Stimulated activated CD8-positive, alpha-beta memory T cell treated with anti-CD3 and anti-CD28 coated beads, Interleukin-15, amount 100 ng/mL, for 1 hour (primary cell): ENCODE measurements at regions not wholly inside any gene's neighbourhood (a gene's known extent, or its start where the extent isn't known, plus 50 kb on each side); places are given as distances from the start of the nearest gene placed in this dataset.
"Not testable (repeated sequence)": the region's sequence is repeated elsewhere in the genome, so short reads cannot be mapped to it uniquely, and the experiment has no call there.

ENCODE experiments used
- DNase-seq: peaks from one replicate; pipeline ENCODE4 v3.0.0-alpha.2; 2020; ENCODE audit warnings: low read depth

DNA sequence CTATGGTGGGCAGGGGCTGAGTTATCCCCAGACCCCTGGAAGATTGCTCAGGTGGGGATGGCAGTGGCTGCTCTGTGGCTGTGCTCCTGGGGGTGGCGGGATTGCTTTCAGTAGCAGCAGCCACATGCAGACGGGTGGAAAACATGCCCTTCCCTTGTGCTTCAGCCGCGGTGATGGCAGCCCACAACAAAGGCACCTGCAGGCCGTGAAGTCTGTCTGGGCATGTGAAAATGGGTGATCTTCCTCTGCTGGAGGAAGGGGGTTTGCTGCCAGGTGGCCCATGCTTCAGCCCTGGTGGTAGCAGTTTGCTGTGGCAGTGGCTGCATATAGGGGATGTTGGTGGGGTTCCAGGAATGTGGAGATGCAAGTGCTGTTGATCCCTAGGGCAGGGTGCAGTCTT lies 326.2 kb upstream of the RGS6 start:
- DNase-seq = no peak

DNA sequence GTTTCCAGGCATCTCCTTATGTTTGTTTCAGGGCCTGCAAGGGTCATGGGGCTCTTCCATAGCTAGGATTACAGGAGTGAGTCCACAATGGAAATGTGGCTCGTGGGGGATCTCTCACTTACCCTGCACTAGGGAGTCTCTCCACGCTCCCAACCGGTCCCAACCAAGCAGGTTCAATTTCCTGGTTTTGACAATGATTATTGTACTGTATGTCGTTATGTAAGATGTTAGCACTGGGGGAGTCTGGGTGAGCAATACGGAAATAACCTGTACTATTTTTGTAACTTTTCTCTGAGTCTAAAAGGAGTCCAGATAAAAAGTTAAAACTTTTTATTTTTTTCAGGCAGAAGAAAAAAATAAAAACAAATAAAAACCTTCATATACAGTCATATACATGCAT lies 325.7 kb upstream of the RGS6 start:
- no peak for DNase-seq

DNA sequence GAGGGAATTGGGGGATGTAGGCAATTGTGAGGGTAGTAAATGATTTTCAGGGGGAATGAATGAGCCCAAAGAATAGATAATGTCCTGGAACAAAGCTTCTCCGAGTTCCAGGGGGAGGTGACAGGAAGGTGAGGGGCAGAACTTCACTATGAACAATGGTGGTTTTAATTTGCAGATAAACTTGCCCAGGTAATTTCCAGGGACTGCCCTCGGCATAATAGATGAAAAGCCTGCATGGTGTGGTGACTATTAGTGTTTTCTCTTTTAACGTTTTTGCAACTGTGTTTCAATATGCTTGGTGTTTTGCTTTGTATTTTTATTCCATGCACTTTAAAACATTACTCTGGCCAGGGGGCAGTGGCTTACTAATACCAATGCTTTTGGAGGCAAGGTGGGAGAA lies 325.2 kb upstream of the RGS6 start:
- DNase-seq = no peak

DNA sequence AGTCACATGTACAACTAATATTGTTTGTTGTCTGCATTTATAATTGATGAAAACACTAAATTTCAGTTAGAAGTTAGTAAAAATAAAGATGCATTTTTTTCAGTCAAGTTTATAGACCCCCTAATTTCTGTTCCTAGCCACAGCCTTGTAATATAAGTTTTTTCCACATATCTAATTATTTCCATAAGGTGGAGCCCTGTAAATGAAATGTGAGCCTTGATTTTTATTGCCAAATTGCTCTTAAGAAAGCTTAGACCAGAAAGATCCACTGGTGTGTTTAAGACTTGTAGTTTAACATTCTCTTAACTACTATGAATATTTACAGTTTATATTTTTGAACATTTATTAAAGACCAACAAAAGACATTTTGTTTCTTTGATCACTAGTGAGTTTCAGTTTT lies 322.1 kb upstream of the RGS6 start:
- no peak for DNase-seq

DNA sequence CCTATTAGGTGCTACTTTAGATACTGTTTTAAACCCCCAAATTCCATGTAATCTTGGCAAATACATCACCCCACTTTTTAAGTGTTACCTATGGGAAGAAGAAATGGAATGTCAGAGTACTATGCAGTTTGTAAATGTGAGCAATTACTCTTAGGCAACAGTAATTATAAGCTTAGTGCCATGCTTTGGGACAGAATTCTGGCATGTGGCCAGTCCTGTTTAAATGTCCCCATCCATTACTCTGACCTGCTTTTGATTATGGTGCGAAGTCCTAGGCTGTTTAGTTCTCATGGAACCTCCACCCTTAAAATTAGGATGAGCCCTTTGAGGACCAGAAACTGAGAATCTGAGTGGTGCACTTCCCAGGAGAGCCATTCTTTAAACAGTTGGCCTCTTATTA lies 321.4 kb upstream of the RGS6 start:
- no peak for DNase-seq

DNA sequence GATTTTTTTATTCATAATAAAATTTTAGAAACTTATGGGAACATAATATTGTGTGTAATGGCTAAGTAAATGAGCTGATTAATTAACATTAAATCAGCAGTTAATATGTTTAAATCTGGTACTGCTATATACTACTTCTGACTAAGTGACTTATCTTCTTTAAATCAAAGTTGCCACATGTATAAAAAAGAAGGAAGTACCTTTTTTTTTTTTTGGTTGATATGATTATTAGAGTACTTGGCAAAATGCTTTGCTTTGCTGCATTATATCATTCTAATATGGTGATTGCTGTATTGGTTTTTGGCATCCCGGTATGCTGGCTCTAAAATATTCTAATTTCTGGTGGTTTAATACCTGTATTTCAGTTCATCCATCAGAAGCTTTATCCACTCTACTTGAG lies 319.1 kb upstream of the RGS6 start:
- DNase-seq = no peak

DNA sequence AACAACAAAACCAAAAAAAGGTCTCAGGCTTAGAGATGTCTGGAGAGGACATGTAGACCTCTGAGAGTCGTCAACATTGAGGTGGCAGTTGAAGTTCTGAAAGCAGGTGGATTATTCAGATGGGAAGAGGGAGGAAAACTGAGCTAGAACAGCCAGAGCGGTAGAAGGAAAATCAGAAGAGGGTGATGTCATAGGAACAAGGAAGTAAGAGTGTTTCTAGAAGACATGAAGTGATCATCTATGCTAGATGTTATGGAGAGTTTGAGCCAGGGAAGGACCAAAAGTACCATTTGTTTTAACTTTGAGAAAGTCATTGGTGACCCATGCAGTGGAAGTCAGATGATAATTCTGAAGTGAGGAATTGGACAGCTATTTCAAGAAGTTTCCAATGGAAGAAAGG lies 316.2 kb upstream of the RGS6 start:
- no peak for DNase-seq

DNA sequence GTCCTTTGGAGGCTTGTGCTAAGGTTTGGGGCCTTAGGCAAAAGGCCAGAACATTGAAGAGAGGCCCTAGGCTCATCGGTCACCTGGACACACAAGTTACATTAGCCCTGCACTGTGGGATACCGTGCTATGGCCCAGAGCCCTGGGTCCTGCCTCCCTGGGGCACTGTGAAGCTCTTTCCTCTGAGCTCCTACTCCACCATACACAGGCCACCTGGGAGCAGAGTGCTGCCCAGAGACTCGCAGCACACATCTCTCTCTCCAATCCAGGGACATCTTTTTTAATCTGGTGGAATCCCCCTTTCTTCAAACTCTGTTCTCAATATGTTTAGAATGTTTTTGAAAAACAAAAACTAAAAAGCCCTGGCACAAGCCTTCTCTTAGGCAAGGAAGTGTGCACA lies 314.2 kb upstream of the RGS6 start:
- DNase-seq = no peak

DNA sequence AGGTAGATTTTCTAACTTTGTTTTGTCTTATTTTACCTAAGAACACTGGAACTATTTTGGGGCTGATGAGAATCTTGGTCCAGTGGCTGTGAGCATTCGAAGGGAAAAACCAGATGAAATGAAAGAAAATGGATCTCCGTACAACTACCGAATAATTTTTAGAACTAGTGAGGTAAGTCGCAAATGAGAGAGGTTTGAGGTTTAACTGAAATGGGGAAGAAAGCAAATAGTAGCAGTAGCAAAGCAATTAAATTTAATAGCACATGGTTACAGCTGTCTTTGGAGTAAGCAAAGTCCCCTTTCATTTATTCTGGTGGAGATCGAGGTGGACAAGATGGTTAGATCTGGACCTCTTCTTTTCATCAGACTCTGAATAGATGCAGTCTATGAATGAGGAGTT lies 313.5 kb upstream of the RGS6 start:
- no peak for DNase-seq

DNA sequence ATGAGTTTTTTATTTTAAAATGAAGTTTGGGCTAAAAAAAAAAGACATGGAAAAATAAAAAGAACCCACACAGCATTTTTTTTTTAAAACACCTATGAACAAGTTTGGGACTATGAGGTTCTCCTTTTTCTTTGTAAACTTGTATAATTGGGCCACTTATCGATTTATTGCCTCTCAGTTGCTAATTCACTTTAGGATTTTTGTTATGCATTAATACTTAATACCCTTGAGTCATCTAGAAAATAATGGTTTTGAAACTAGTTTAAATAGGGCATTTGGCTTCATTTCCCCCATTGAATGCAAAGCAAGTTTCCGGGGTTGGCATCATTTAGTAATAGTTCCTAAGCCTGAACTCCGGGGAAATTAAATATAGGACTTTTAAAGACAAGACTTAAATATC lies 312.8 kb upstream of the RGS6 start:
- no peak for DNase-seq

DNA sequence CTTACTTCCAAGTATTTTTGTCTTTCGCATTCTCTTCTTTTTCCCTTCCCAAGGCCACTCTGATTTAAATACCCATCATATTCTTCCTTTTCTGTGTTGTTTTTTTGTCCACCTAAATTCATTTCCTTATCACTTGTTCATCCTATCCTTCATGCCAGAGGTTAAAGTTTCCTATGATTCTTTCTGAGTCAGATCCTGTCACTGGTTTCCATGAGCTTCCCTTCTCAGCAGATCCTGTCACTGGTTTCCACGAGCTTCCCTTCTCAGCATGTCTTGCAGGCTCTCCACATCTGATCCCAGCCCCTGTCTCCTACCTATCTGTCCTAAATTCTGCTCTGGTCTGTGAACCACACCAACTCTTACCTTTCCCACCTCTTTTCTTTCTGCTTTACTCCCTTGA lies 311.8 kb upstream of the RGS6 start:
- DNase-seq = no peak

DNA sequence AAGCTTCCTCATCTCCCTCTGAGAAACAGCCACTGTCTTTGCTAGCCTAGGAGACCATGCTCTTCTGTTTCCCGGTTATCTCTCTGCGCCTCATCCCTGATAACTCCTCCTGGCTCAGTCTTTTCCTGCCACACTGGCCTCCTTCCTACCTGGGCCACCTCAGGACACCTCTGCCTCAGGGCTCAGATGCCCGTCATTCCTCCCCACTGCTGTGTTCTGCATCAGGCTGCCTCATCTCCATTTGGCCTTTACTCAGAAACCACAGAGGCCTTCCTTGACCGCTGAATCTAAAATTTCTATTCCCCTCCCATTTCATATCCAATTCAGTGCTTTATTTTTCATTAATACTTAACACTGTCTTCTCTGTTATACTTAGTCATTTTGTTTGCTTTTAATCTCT lies 311.0 kb upstream of the RGS6 start:
- DNase-seq = no peak

DNA sequence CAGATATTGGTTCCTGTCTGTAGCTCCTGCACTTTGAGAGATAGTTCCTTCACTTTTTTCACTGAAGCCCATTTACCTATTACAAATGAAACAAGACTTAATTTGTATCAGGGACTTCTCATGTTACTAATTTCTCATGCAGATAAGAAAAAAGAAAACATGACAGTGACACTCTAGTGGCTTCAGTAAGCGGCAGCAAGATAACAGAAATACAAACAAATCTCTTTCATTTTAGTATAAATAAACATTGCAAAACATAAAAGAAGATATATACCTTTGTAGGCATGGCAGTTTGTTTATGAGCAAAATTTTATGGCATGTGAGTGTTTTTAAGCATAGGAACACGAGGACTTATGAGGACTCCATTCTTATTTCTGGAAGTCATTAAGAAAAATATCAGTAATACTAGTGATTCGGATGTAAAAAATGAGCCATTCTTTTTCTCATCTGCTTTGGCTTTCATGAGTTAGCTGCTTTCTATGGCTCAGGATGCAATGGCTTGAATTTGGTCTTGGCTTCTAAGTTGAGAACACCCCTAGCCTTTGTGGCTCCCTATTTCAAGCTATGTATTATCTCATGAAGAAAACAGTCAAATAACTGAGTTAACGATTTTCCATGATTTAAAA lies 310.1 kb upstream of the RGS6 start:
- no peak for DNase-seq

DNA sequence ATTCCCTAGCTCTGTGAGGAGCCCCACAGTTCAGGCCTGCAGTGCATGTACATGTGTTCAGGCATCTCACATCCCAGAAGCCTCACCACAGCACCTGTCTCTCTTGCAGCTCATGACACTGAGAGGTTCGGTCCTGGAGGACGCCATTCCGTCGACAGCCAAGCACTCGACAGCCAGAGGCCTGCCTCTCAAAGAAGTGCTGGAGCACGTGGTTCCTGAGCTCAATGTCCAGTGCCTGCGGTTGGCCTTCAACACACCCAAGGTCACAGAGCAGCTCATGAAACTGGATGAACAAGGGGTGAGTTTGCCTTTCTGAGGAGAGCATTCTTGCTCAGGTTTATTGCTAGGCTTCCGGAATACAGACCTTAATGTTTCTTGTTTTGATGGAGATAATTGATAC lies 308.3 kb upstream of the RGS6 start:
- no peak for DNase-seq

DNA sequence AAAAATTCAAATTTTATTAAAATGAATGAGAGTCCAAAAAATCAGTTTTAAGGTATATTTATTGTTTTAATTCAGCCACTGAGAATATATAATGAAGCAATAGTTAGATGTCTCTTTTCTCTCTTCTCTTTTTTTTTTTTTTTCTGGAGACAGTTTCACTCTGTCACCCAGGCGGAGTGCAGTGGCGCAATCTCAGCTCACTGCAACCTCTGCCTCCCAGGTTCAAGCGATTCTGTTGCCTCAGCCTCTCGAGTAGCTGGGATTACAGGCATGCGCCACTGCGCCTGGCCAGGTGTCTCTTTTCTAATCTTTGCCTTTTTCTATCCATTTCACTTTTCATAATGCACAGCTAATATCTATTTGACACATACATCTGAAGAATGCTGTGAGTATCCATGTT lies 307.1 kb upstream of the RGS6 start:
- DNase-seq = no peak

DNA sequence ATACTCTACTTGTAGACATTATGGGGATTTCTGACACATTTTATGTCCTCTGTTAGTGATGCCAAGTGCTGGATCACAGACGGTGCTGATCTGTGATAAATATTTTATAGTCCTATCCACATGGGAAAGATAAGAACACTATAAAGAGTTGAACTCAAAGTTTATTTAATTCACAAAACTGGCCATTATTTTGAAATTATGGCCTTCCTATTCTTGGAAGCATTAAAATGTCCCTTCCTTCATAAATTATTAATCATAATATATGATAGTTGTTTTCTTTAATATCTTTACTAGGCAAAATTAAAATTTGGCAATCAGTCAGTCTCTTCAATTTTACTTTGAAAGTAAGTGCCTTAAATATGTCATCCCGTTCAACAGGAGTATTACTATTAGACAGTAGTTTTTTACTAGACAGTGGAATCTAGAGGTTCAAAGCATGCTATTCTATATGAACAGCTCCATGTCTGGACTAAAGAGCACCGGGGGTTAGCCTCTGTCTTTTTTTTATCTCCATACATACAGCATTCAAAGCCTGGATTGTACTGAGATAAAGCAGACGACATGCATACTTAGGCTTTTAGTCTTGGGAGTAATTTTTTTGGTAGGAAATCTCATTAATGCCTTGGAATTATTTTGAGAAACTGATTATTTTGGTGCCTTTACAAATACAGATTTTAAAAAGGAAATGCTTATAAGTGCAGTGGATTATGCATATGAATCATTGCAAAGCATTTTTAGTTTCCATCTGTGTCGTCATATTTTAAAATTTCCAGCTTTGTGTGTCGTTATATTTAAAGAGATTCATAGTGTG lies 306.1 kb upstream of the RGS6 start:
- DNase-seq = no peak

DNA sequence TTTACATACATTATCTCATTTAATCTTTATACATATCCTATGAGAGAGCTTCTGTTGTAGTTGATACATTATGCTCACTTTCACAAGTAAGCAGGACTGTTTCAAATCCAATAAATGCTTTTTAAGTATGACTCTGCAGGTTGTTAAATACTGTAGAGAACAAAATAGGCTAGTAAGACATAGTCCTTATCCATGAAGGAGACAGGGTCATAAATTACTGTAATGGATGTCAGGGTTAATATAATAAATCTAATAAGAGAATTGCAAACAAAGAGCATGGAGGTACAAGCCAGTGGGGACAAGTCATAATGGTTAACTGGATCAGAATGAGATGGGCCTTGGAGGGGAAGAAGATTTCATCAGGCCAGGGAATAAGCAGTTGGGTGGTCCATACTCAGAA lies 303.8 kb upstream of the RGS6 start:
- no peak for DNase-seq

DNA sequence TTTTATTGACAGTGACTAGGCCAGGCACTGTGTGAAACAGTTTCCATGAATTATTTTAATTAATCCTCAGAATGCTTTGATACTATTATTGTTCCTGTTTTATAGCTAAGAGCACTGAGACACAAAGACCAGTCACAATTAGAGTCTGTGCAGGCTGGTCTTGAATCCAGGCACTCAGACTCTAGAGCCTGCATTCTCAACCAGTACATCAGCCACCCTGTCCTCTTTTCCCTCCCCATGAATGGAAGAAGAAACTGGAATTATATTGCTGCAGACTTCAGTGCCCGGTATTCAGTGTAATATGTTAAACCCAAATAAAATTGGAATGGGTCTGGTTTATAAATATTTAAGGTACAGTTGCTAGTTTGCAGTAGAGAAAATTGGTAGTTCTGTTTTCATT lies 303.0 kb upstream of the RGS6 start:
- DNase-seq = no peak

DNA sequence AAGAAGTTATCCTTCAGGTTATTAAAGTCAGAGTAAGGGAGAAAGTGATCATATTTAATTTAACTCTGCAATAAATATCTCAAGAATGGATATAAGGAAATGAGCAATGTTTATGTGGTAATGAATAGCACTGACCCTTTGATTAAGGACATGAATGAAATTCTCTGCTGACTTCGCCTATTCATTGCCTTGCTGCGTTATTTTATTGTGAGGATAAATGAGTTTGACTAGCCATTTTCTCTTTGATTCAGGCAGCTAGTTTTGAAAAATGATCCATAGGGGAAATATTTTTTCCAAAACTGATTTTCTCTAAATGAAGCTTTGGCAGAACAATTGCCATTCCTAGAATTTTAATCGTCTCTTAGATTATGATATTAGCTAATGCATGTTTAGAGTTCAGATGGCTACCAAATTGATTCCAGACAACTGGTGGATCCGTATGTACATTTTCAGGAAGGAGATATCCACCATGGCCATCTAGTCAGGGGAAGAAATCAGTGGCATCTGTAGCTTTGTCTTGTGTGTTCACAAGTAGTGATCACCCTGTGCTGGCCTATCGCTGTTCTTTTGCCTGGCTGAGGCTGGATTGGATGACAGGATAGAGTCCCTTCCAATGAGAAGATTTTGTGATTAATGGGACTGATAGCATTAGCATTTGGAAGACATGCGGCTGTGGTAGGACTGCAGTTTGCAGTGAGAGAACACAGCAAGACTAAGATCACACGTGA lies 302.3 kb upstream of the RGS6 start:
- DNase-seq = no peak

DNA sequence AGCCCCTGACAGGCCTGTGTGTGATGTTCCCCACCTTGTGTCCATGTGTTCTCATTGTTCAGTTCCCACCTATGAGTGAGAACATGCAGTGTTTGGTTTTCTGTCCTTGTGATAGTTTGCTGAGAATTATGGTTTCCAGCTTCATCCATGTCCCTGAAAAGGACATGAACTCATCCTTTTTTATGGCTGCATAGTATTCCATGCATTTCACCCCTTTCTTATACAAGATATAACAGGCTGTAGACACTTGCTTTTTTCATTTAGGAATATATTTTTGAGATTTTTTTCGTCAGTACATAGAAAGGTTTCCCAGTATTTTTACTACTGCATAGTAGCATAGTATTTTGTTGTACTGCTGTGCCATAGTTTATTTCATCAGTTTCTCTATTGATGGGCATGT lies 301.2 kb upstream of the RGS6 start:
- not testable (repeated sequence) for DNase-seq

DNA sequence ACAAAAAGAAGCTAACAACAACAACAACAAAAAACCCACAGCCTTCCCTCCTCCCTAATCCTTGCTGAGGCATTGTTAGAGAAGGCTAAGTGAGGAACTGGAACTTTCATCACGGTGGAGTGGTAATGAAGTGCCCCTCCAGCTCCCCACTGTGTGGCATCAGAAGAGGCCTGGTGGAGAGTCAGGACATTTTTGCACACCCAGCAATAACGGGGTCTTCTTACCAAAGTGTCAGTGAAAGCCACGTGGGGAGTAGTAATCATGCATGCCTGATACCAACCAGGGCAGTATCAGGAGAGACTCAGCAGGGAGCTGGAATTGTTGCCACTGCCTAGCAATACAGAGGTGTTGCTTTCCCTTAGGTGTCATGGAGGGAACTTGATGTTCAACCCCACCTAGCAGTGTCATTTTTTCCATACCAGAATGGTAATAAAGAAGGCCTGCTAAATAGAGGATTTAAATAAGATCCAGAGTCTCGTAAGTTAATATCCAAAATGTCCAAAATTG lies 299.7 kb upstream of the RGS6 start:
- no peak for DNase-seq

DNA sequence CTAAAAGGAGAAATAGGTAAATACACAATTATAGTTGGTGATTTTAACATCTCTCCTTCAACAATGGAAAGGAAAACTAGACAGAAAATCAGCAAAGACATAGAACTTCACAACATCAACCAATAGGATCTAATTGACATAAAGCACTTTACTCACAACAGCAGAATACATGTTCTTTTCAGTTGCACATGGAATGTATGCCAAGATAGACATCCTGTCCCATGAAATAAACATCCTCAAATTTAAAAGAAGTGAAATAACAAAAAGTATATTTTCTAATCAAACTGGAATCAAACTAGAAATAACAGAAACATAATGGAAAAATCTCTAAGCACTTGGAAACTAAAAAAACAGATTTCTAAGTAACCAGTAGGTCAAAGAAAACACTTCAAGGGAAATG lies 296.2 kb upstream of the RGS6 start:
- DNase-seq = no peak

DNA sequence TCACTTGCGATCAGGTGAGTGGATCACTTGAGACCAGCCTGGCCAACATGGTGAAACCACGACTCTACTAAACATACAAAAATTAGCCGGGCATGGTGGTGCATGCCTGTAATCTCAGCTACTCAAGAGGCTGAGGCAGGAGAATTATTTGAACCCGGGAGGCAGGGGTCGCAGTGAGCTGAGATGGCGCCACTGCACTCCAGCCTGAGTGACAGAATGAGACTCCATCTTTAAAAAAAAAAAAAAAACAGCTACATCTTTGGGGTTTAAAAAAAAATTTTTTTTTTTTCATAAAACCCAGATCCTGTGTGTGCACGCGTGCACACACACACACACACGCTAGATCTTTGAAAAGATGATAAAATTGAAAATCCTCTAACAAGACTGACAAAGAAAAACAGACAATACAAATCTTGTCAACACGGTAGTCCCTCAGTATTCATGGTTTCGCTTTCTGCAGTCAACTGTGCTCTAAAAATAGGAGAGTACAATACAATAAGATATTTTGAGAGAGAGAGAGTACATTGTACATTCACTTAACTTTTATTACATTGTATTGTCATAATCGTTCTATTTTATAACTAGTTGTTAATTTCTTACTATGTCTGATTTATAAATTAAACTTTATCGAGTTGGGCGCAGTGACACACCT lies 295.3 kb upstream of the RGS6 start:
- no peak for DNase-seq
